AG04449 (cell line): ENCODE measurements at regions not wholly inside any gene's neighbourhood (a gene's known extent, or its start where the extent isn't known, plus 50 kb on each side); places are given as distances from the start of the nearest gene placed in this dataset.

Experiments
- CTCF ChIA-PET: fragments of 350-600 bp; formaldehyde crosslinking; extraction: SDS; loops from one replicate; lab custom pipeline; 2021; ENCODE audit warnings: antibody characterized with exemption; lab: Yijun Ruan, JAX
- POLR2A ChIA-PET: fragments of 400-600, 350-600 bp; formaldehyde crosslinking; extraction: SDS; loops from one replicate; lab custom pipeline; 2020; ENCODE audit warnings: antibody characterized with exemption, inconsistent platforms; lab: Yijun Ruan, JAX
- DNase-seq: peaks from one replicate; pipeline ENCODE4 v3.0.0-alpha.2; 2010; ENCODE audit warnings: low read depth, low spot score
- H3K4me3 ChIP-seq: 2 replicates; pipeline ENCODE4 v1.5.1; 2011; ENCODE audit warnings: low read depth, mild to moderate bottlenecking, control low read depth, low read length
- CTCF ChIP-seq: IDR thresholded peaks from one replicate; pipeline ENCODE4 v1.5.1; 2011; ENCODE audit warnings: mild to moderate bottlenecking, moderate library complexity, low read length, control low read depth, inconsistent platforms; ENCODE audit not compliant: insufficient read depth; ENCODE audit errors: missing control alignments

GRCh38 chr15:77542491-77543001 lies 90.2 kb downstream of the LINGO1 start:
- ChIA-PET CTCF (interaction anchor here (0.7 to 11.6 kb wide), 83 partner anchors 10 to 604 kb away, joined by 3 to 170 read pairs (median 5); partner anchors contain the start of genes HMG20A and LINGO1), POLR2A (interaction anchor here (0.6 to 2.2 kb wide), 4 partner anchors 123 to 601 kb away, joined by 3 to 10 read pairs (median 6); no protein-coding TSS in a partner anchor)
- H3K4me3 ChIP-seq: peak overlapping the region; percentile 57
- DNase-seq: no peak
- no peak for TF ChIP-seq CTCF

DNA sequence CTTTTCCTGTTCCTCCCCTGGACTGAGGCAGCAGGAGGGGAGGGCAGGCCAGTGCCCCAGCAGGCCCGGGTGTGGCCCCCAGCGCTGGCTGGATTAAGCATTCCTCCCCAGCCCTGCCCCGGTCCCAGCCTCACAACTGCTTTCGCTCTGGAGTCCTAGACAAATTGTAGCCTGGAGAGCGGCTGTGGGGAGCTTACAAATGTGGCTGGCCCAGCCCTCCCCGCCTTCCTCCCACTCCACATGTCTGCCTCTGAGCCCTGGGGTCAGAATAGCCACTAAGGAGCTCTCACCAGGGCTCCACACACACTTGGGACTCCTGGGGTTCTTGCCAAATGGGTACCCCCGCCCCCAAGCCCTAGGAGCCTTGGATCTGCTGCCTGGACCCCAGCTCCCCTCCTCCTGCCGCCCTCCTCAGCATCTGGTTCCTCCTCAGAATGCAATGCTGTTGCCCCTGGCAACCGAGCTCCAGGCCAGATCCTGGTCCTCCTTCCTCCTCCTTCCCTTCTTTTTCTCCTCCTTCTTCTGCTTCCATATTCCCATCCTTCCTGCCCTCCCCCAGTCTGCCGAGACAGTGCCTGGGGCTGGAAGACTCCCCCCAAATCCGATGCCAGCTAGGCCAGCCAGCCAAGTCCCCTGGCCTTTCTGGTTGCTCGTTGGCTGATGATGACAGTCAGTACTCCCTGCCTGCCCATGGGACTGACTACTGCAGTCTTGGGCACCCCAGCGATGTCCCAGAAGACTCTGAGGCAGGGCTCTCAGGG lies 91.1 kb downstream of the LINGO1 start:
- no peak for TF ChIP-seq CTCF
- CTCF ChIA-PET: interaction anchor here (0.9 to 11.6 kb wide), 13 partner anchors 9 to 519 kb away, joined by 4 to 170 read pairs (median 32); no protein-coding TSS in a partner anchor
- POLR2A ChIA-PET: interaction anchor here (0.6 to 2.2 kb wide), 2 partner anchors 397 to 497 kb away, joined by 3 to 8 read pairs; no protein-coding TSS in a partner anchor
- DNase-seq: no peak
- no peak overlapping the region for H3K4me3 ChIP-seq

DNA sequence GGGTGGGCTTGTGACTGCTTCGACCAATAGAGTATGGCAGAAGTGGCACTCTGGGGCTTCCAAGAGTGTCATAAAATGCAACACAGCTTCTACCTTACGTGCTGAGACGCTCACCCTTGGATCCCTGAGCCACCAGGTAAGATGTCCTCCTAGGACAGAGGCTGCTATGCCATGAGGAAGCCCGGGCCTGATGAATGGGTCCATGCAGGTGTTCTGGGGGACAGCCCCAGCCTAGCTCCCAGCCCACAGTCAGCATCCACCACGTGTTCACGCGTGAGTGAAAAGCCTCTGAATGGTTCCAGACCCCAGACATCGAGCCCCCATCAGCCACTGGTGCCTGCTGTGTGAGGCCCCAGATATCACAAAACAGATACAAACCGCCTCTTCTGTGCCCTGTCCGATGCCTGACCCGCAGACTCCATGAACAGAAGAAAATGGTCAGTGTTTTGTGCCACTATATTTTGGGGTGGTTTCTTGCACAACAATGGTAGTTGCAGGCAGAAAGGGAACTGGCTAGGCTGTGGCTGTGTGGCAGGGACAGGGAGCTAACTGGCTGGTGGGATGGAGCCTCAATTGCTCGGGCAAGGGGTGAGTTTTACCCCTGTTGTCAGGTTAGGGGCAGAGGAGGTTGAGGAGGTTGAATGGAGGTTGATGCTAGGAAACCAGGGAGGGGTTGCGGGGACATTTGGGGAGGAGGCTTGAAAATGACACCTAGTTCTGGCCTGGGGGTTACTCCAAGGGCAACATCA lies 92.2 kb downstream of the LINGO1 start:
- no peak overlapping the region for H3K4me3 ChIP-seq
- CTCF ChIA-PET: interaction anchor here (1.5 to 11.6 kb wide), 11 partner anchors 12 to 518 kb away, joined by 3 to 170 read pairs (median 32); no protein-coding TSS in a partner anchor
- POLR2A ChIA-PET: interaction anchor here (0.8 kb wide), 1 partner anchor 32 kb away, joined by 3 read pairs; no protein-coding TSS in a partner anchor
- TF ChIP-seq CTCF: no peak
- no peak for DNase-seq

- ChIA-PET CTCF (interaction anchor here (1.2 to 11.6 kb wide), 9 partner anchors 11 to 433 kb away, joined by 3 to 170 read pairs (median 4); no protein-coding TSS in a partner anchor), POLR2A (no interaction called here)
Measured at GRCh38 chr15:77538793-77539497, 93.8 kb downstream of the LINGO1 start.

DNA sequence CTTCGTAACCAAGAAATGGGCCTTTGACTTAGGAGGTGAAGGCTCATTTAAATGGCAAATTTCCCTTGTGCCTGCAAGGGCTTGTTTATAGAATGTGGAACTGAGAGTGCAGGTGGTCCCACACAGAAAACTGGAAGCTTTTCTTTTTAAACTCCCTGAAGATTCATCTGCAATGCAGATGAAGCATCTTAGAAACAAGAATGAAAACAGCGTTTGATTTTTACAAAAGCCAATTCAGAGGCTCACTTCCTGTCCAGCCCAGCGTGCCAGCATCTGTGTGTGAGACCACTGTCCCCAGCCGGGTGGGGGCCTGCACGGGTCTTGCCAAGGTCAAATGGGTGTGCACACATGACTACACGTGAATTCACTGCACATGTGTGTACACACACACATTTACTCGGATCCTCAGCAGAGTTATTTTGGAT lies 94.7 kb downstream of the LINGO1 start:
- POLR2A ChIA-PET: no interaction called here
- CTCF ChIA-PET: interaction anchor here (5.4 to 11.6 kb wide), 3 partner anchors 10 to 432 kb away, joined by 27 to 170 read pairs (median 143); no protein-coding TSS in a partner anchor
- no peak for TF ChIP-seq CTCF
- no peak for DNase-seq
- no peak overlapping the region for H3K4me3 ChIP-seq

More at GRCh38 chr15:77538793-77539497, 93.8 kb downstream of the LINGO1 start:
- H3K4me3 ChIP-seq: no peak overlapping the region
- no peak for TF ChIP-seq CTCF
- no peak for DNase-seq
